ENCODE measurements at regions not wholly inside any gene's neighbourhood (a gene's known extent, or its start where the extent isn't known, plus 50 kb on each side); places are given as distances from the start of the nearest gene placed in this dataset.

- no peak overlapping the region for H3K27ac ChIP-seq
- TF ChIP-seq CTCF (conservative IDR thresholded peaks at IDR 0.05): no peak
These were observed 881.8 kb downstream of the SLC4A3 start for GRCh38 chr2:220509096-220509757.

DNA sequence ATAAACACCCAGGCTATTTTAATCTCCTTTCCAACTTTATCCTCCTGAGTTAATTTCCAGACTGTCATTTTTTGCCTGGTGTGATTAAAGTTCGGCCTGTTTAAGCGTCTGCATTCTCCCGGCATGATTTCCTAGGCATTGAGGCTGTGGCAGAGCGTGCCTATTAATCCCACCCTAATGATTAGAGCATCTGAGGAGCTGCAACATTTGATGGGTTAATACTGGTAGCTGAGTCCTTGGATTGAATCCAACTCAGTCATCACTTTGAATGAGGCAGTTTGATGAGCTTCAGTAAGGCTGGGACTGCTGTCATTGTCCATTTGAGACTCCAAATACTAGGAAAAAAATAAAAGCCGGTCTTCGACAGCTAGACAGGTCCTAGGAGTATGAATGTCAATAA, 882.5 kb downstream of the SLC4A3 start:
- no peak overlapping the region for H3K27ac ChIP-seq
- TF ChIP-seq CTCF (conservative IDR thresholded peaks at IDR 0.05): no peak

DNA sequence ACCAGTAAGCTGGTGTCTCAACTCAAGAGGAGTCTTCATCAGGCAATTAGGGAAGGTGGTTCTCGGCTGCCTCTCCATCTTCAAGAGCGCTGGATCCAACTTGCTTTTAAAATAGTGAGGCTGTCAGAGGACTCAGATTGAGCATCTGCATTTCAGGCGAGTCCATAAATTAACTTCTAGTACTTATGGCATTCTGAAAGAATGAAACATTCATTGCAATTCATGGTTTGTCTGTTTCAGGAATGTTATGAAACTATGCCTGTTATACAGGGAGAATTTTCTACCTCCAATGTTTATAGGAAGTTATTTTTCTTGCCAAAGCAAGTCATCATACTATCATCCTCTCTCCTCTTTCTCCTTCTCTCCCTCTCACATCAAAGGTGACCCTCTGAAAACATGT, 883.2 kb downstream of the SLC4A3 start:
- H3K27ac ChIP-seq: no peak overlapping the region
- TF ChIP-seq CTCF (conservative IDR thresholded peaks at IDR 0.05): no peak

DNA sequence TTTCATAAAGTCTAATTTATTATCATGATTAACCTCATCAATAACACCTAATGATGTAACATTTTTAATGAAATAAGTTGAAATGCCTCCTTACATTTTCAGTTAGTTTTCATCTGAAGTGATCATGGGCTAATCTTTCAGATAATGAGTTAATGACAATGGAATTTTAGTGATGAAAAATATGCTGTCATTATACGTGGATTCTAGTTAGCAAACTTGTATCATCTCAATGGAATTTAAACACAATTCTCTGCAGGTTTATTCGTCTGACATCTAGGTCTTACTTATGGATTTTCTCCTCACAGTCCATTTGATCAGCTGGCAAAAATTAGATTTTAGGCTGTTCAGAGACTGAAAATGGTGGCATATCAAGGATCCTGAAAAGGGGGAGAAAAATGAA, 885.0 kb downstream of the SLC4A3 start:
- TF ChIP-seq CTCF (conservative IDR thresholded peaks at IDR 0.05): no peak

GRCh38 chr2:220513573-220514288, 886.3 kb downstream of the SLC4A3 start:
- no peak overlapping the region for H3K27ac ChIP-seq

More for the DNA sequence above, 885.0 kb downstream of the SLC4A3 start:
- H3K27ac ChIP-seq: no peak overlapping the region

DNA sequence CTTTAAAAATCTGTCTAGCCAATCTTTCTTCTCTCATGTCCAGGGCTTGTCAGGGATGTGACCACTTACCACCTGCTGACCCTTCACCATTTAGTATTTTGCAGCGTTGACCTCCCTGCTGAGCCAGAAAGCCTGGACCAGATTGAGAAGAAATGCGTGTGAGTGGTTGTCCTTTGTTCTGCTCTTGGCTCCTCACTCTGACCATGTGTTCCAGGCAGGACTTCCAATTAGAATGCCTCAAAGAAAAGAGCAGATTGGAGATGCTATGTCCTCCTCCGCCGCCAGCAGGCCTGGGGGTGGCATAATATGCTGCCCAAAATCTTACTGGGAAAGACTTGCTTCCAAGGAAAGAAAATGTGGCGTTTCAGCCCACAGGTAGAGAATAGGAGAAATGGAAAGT, 894.1 kb downstream of the SLC4A3 start:
- no peak for TF ChIP-seq CTCF (conservative IDR thresholded peaks at IDR 0.05)
- H3K27ac ChIP-seq: no peak overlapping the region

More at GRCh38 chr2:220513573-220514288, 886.3 kb downstream of the SLC4A3 start:
- TF ChIP-seq CTCF (conservative IDR thresholded peaks at IDR 0.05): no peak

- no peak overlapping the region for H3K27ac ChIP-seq
- TF ChIP-seq CTCF (conservative IDR thresholded peaks at IDR 0.05): no peak
These were observed 900.8 kb downstream of the SLC4A3 start for GRCh38 chr2:220528180-220528675.

Measured in VCaP (cell line).